GM12878 (cell line): ENCODE measurements at regions not wholly inside any gene's neighbourhood (a gene's known extent, or its start where the extent isn't known, plus 50 kb on each side); places are given as distances from the start of the nearest gene placed in this dataset.

ENCODE experiments used
- ATAC-seq: fragments of 200-7000 bp; cut with Tn5 transposase; 3 replicates; pipeline ENCODE4 v1.9.1; 2020; ENCODE audit warnings: mild to moderate bottlenecking, moderate library complexity
- BruUV-seq: library from RNA; stranded (reverse); fragments of 400-500 nt; replicated peaks from 2 replicates; lab custom pipeline; 2021; lab: Mats Ljungman, UMichigan
- CTCF ChIA-PET: fragments of 300-600 bp; sonication (Branson Sonifier 250); formaldehyde crosslinking; extraction: SDS; loops from one replicate; lab custom pipeline; 2021; ENCODE audit warnings: inconsistent platforms; lab: Yijun Ruan, JAX
- POLR2A ChIA-PET: fragments of 350-600 bp; formaldehyde crosslinking; extraction: SDS; loops from one replicate; lab custom pipeline; 2021; ENCODE audit warnings: inconsistent platforms; lab: Charles Lee
- RAD21 ChIA-PET: fragments of 300-600 bp; sonication (Branson Sonifier 250); formaldehyde crosslinking; loops from one replicate; lab custom pipeline; 2023; ENCODE audit warnings: antibody characterized with exemption; ENCODE audit not compliant: unreplicated experiment; lab: Charles Lee
- SMC1A ChIA-PET: fragments of 300-600 bp; sonication (Branson Sonifier 250); formaldehyde crosslinking; loops from one replicate; lab custom pipeline; 2023; ENCODE audit not compliant: unreplicated experiment, uncharacterized antibody; lab: Charles Lee
- DNase-seq: peaks from one replicate; pipeline ENCODE4 v3.0.0-alpha.2; 2011; ENCODE audit warnings: low read depth, low spot score
- FAIRE-seq: peaks from 3 replicates; lab custom pipeline; 2011; peaks lifted over from hg19 to GRCh38; lab: Jason Lieb, UNC
- H2AFZ ChIP-seq: 2 replicates; pipeline ENCODE4 v1.6.0; 2011; ENCODE audit warnings: low read depth, low read length, control low read depth; ENCODE audit not compliant: control insufficient read depth
- H3K27ac ChIP-seq: 2 replicates; pipeline ENCODE4 v1.5.1; 2011; ENCODE audit warnings: control low read depth; ENCODE audit not compliant: control insufficient read depth, insufficient read depth
- H3K27me3 ChIP-seq, 2 experiments: replicated peaks in 1 of 2; 2 replicates each; pipeline versions ENCODE4 v1.6.0 to v1.6.1; 2011; ENCODE audit warnings: low read length in 1 of 2; ENCODE audit not compliant: control insufficient read depth in 2 of 2, insufficient read depth in 2 of 2
- H3K36me3 ChIP-seq, 2 experiments: 2 replicates each; pipeline ENCODE4 v1.5.1; 2011; ENCODE audit warnings: low read length in 1 of 2; ENCODE audit not compliant: control insufficient read depth in 2 of 2, insufficient read depth in 2 of 2
- H3K4me1 ChIP-seq: 2 replicates; pipeline ENCODE4 v1.6.1; 2011; ENCODE audit warnings: mild to moderate bottlenecking, low read length, moderate library complexity, mixed read lengths; ENCODE audit not compliant: control insufficient read depth, insufficient read depth
- H3K4me2 ChIP-seq: 2 replicates; pipeline ENCODE4 v1.6.0; 2011; ENCODE audit warnings: control low read depth; ENCODE audit not compliant: control insufficient read depth, insufficient read depth
- H3K4me3 ChIP-seq: fragments of 200-600 bp; sonication (generic); 2 replicates; pipeline ENCODE4 v1.5.1; 2016
- H3K79me2 ChIP-seq: 2 replicates; pipeline ENCODE4 v1.6.0; 2011; ENCODE audit warnings: low read length; ENCODE audit not compliant: control insufficient read depth, insufficient read depth
- H3K9ac ChIP-seq: 2 replicates; pipeline ENCODE4 v1.8.0; 2011; ENCODE audit warnings: low read length, control low read depth, mixed read lengths; ENCODE audit not compliant: control insufficient read depth, insufficient read depth
- H3K9me3 ChIP-seq: replicated peaks from 3 replicates; pipeline ENCODE4 v1.5.1; 2011; ENCODE audit warnings: mild to moderate bottlenecking, low read length; ENCODE audit not compliant: control insufficient read depth, insufficient read depth
- H4K20me1 ChIP-seq: 2 replicates; pipeline ENCODE4 v1.6.0; 2011; ENCODE audit not compliant: control insufficient read depth, insufficient read depth
- ATF7 ChIP-seq: fragments of 450-650 bp; IDR thresholded peaks from 2 replicates; pipeline ENCODE4 v1.6.1; 2016; ENCODE audit warnings: low read depth, mild to moderate bottlenecking
- BACH1 ChIP-seq: fragments of 450-650 bp; IDR thresholded peaks from 2 replicates; pipeline ENCODE4 v1.6.1; 2017; ENCODE audit warnings: mild to moderate bottlenecking, borderline replicate concordance
- BCLAF1 ChIP-seq: fragments of 450-650 bp; IDR thresholded peaks from 2 replicates; pipeline ENCODE4 v1.6.1; 2017; ENCODE audit warnings: antibody characterized with exemption, mild to moderate bottlenecking, moderate library complexity
- CHD2 ChIP-seq: IDR thresholded peaks from 2 replicates; pipeline ENCODE4 v1.6.1; 2011; ENCODE audit warnings: low read depth, low read length, improper control_type of control experiment, borderline replicate concordance
- FOS ChIP-seq: IDR thresholded peaks from 3 replicates; pipeline ENCODE4 v1.6.1; 2011; ENCODE audit warnings: borderline replicate concordance; ENCODE audit not compliant: insufficient read length; ENCODE audit errors: extremely low read depth
- JUNB ChIP-seq: IDR thresholded peaks from 2 replicates; pipeline ENCODE4 v1.6.1; 2016; ENCODE audit warnings: antibody characterized with exemption, mild to moderate bottlenecking
- NR2C1 ChIP-seq: fragments of 450-650 bp; IDR thresholded peaks from 2 replicates; pipeline ENCODE4 v1.6.1; 2017; ENCODE audit warnings: antibody characterized with exemption, mild to moderate bottlenecking, moderate library complexity
- NR2C2 ChIP-seq: IDR thresholded peaks from 2 replicates; pipeline ENCODE4 v1.6.1; 2011; ENCODE audit warnings: borderline replicate concordance, low read depth; ENCODE audit not compliant: control insufficient read depth, insufficient read length
- NR2F1 ChIP-seq: fragments of 450-650 bp; conservative IDR thresholded peaks from 2 replicates; pipeline ENCODE4 v1.6.1; 2017; ENCODE audit warnings: mild to moderate bottlenecking
- SIN3A ChIP-seq: IDR thresholded peaks from 2 replicates; pipeline ENCODE4 v1.6.1; 2012; ENCODE audit warnings: low read depth, low read length, improper control_type of control experiment
- SMAD1 ChIP-seq: fragments of 450-650 bp; IDR thresholded peaks from 2 replicates; pipeline ENCODE4 v1.6.1; 2018; ENCODE audit warnings: mild to moderate bottlenecking, low read depth; ENCODE audit not compliant: partially characterized antibody
- SREBF1 ChIP-seq: IDR thresholded peaks from 2 replicates; pipeline ENCODE4 v1.6.1; 2012; ENCODE audit warnings: mild to moderate bottlenecking, low read length
- USF2 ChIP-seq: IDR thresholded peaks from 2 replicates; pipeline ENCODE4 v1.6.1; 2011; ENCODE audit warnings: low read depth, low read length, improper control_type of control experiment, borderline replicate concordance
- ZBED1 ChIP-seq: IDR thresholded peaks from 2 replicates; pipeline ENCODE4 v1.6.1; 2016; ENCODE audit warnings: borderline replicate concordance
- ZNF217 ChIP-seq: fragments of 450-650 bp; IDR thresholded peaks from 2 replicates; pipeline ENCODE4 v1.6.1; 2017; ENCODE audit warnings: antibody characterized with exemption, mild to moderate bottlenecking
- ZZZ3 ChIP-seq: IDR thresholded peaks from 2 replicates; pipeline ENCODE4 v1.6.1; 2011; ENCODE audit warnings: low read depth; ENCODE audit not compliant: control insufficient read depth, insufficient read length
- WGBS: methylation state at CpG from one replicate; pipeline ENCODE4 v1.1.6; 2016; ENCODE audit warnings: low lambda C conversion rate; ENCODE audit not compliant: insufficient replicate concordance, insufficient coverage; ENCODE audit errors: missing lambda C conversion rate; 5-methylcytosine and 5-hydroxymethylcytosine counted together
- in situ Hi-C: fragments of 300-500 bp; cut with MboI; formaldehyde crosslinking; loops from 9 replicates; pipeline ENCODE4 v1.14.3; 2018; ENCODE audit warnings: mixed read lengths
- intact Hi-C: fragments of 100-400 bp; cut with micrococcal nuclease; formaldehyde crosslinking; loops from one replicate; pipeline ENCODE4 v1.14.2; 2022; ENCODE audit not compliant: unreplicated experiment

GRCh38 chrX:39140581-39140980, 339.3 kb downstream of the MID1IP1 start:
- H3K27ac ChIP-seq: no peak overlapping the region
- ChIA-PET RAD21 (no interaction called here), POLR2A (no interaction called here), CTCF (no interaction called here), SMC1A (no interaction called here)
- in situ Hi-C loops: loop anchor here (10.0 kb wide), 1 partner anchor 476 kb away; no protein-coding TSS in a partner anchor
- H3K4me1 ChIP-seq: peaks cover 15% of the 10 kb centered on the region
- WGBS: 11% methylated on average over 3 of the region's 3 CpGs
- H3K79me2 ChIP-seq: no peaks in the 10 kb centered on the region
- no peak overlapping the region for H3K9ac ChIP-seq
- intact Hi-C loops: no loop called here
- FAIRE-seq (no peak), ATAC-seq (no peak), DNase-seq (no peak)
- H4K20me1 ChIP-seq: no peaks in the 10 kb centered on the region
- no peaks in the 10 kb centered on the region for H3K27me3 ChIP-seq
- H3K9me3 ChIP-seq: no peaks in the 10 kb centered on the region; the same call in 2 of the 3 replicates
- H3K36me3 ChIP-seq: no peaks in the 10 kb centered on the region
- BruUV-seq: no TSS peak
- TF ChIP-seq SREBF1 (no peak), JUNB (no peak), NR2C2 (no peak), ZNF217 (no peak), NR2C1 (no peak), ATF7 (no peak), NR2F1 (no peak), SMAD1 (no peak), BCLAF1 (no peak), SIN3A (no peak), ZZZ3 (no peak), ZBED1 (no peak), USF2 (no peak), CHD2 (no peak), FOS (no peak), BACH1 (no peak)
- H3K4me2 ChIP-seq: no peak overlapping the region
- H2AFZ ChIP-seq: no peak overlapping the region
- no peak overlapping the region for H3K4me3 ChIP-seq
